ENCODE measurements at regions not wholly inside any gene's neighbourhood (a gene's known extent, or its start where the extent isn't known, plus 50 kb on each side); places are given as distances from the start of the nearest gene placed in this dataset.

- TF ChIP-seq, protein P1, sequence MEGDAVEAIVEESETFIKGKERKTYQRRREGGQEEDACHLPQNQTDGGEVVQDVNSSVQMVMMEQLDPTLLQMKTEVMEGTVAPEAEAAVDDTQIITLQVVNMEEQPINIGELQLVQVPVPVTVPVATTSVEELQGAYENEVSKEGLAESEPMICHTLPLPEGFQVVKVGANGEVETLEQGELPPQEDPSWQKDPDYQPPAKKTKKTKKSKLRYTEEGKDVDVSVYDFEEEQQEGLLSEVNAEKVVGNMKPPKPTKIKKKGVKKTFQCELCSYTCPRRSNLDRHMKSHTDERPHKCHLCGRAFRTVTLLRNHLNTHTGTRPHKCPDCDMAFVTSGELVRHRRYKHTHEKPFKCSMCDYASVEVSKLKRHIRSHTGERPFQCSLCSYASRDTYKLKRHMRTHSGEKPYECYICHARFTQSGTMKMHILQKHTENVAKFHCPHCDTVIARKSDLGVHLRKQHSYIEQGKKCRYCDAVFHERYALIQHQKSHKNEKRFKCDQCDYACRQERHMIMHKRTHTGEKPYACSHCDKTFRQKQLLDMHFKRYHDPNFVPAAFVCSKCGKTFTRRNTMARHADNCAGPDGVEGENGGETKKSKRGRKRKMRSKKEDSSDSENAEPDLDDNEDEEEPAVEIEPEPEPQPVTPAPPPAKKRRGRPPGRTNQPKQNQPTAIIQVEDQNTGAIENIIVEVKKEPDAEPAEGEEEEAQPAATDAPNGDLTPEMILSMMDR (conservative IDR thresholded peaks at IDR 0.05; ENCODE audit: low read depth, low read length), result no peak
- TF ChIP-seq, protein P2, sequence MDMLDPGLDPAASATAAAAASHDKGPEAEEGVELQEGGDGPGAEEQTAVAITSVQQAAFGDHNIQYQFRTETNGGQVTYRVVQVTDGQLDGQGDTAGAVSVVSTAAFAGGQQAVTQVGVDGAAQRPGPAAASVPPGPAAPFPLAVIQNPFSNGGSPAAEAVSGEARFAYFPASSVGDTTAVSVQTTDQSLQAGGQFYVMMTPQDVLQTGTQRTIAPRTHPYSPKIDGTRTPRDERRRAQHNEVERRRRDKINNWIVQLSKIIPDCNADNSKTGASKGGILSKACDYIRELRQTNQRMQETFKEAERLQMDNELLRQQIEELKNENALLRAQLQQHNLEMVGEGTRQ (IDR thresholded peaks at IDR 0.05; ENCODE audit: low read depth, low read length), result no peak
- no peak for TF ChIP-seq MXI1 (IDR thresholded peaks at IDR 0.05; ENCODE audit: borderline replicate concordance, low read depth, low read length)
These were observed 354.1 kb downstream of the KLF5 start for GRCh38 chr13:73412933-73413332.
